ENCODE measurements at regions not wholly inside any gene's neighbourhood (a gene's known extent, or its start where the extent isn't known, plus 50 kb on each side); places are given as distances from the start of the nearest gene placed in this dataset.

DNA sequence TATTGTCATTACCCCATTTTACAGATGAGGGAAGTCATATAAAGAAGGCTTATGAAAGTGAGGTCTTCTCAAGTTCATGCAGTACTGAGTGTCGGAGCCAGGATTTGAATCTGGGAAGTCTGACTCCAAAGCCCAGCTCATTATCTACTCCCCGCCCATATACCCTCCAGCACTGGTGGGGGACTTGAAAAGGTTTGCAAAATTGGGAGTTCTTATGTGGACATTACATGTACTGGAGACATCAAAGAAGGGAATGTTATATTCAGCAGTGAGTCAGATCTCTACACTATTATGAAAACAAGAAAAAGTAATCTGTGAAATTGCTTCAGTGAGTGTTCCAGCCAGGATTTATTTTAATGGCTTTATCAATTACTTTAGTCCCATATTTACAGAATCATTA is 185.2 kb upstream of the CADPS start (continued):
- TF ChIP-seq YY1 (IDR thresholded peaks at IDR 0.05) (no peak), HNF4G (IDR thresholded peaks at IDR 0.05) (no peak), FOXA2 (IDR thresholded peaks at IDR 0.05) (no peak), RAD21 (IDR thresholded peaks at IDR 0.05) (no peak)

DNA sequence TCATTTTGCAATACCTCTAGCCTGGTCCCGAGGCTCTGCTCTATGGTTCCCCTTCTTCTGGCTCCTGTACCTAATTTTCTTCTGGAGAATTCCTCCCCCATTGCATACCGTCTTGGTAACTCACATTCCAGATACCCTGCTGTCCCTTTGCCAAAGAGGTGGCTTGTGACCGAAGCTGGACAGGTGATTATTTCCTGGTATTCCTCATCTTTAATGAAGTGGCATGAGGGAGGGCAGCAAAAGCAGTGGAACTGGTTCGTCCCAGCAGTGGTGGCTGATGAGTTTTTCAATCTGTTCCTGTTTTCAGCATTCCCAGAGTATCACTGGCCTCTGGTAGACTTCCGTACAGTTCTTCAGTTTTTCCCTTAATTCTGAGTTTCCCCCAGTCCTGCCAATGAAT is 186.2 kb upstream of the CADPS start:
- no peaks in the 10 kb centered on the region for H3K36me3 ChIP-seq (ENCODE audit: control insufficient read depth in 4 of 4, insufficient read depth in 3 of 4, low read depth in 1 of 4, low read length in 3 of 4)
- TF ChIP-seq FOXA1 (IDR thresholded peaks at IDR 0.05), result no peak
- H3K4me1 ChIP-seq (ENCODE audit: control insufficient read depth in 4 of 4, insufficient read depth in 4 of 4, low read length in 3 of 4), result no peaks in the 10 kb centered on the region
- H3K9me3 ChIP-seq (ENCODE audit: control insufficient read depth in 4 of 4, low read length in 3 of 4), result peaks cover 0 to 3% (median 0%) of the 10 kb centered on the region in 4 donors
- no peak overlapping the region for H3K27ac ChIP-seq (ENCODE audit: low read depth in 1 of 2, low read length in 2 of 2)
- no peak overlapping the region for H3K9ac ChIP-seq (ENCODE audit: low read depth in 1 of 2, low read length in 2 of 2)
- no peak for DNase-seq (ENCODE audit: low spot score)
- WGBS, result 52% methylated on average over 5 of the region's 5 CpGs
- no peak overlapping the region for H3K4me3 ChIP-seq (ENCODE audit: low read depth in 1 of 3, low read length in 3 of 3)
- H3K27me3 ChIP-seq (ENCODE audit: control insufficient read depth in 4 of 4, insufficient read depth in 4 of 4, low read length in 3 of 4), result peaks cover 0 to 6% (median 0%) of the 10 kb centered on the region in 4 donors

DNA sequence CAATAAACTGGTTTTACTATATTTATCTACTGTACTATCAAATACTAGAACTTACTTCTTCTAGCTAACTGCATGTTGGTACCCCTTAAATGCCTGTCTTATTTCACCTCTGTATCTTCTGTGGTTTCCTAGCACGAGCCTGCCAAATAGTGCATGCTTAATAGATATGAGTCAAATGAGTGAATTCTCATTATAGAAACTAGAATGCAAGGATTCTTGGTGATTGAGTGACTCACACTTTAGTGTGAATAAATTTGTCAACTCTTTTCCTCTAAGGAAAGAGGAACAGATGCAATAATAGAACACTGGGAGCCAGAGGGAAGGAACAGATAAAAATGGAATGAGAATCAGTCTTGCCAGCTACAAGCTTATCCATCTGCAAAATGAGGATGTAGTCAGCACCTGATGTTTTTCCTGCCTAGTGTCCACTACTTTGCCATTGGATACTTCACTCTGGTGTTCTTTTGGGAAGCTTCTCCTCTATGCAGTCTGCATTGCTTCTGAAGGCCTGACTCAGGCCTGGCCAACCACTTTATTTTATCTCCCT is 189.1 kb upstream of the CADPS start:
- Histone ChIP-seq H3K9me3 (ENCODE audit: control insufficient read depth in 4 of 4, low read length in 3 of 4) (peaks cover 0 to 3% (median 0%) of the 10 kb centered on the region in 4 donors), H3K4me3 (ENCODE audit: low read depth in 1 of 3, low read length in 3 of 3) (no peak overlapping the region), H3K27me3 (ENCODE audit: control insufficient read depth in 4 of 4, insufficient read depth in 4 of 4, low read length in 3 of 4) (peaks cover 0 to 6% (median 0%) of the 10 kb centered on the region in 4 donors), H3K9ac (ENCODE audit: low read depth in 1 of 2, low read length in 2 of 2) (no peak overlapping the region), H3K4me1 (ENCODE audit: control insufficient read depth in 4 of 4, insufficient read depth in 4 of 4, low read length in 3 of 4) (no peaks in the 10 kb centered on the region), H3K27ac (ENCODE audit: low read depth in 1 of 2, low read length in 2 of 2) (no peak overlapping the region), H3K36me3 (ENCODE audit: control insufficient read depth in 4 of 4, insufficient read depth in 3 of 4, low read depth in 1 of 4, low read length in 3 of 4) (no peaks in the 10 kb centered on the region)
- TF ChIP-seq, protein P1, sequence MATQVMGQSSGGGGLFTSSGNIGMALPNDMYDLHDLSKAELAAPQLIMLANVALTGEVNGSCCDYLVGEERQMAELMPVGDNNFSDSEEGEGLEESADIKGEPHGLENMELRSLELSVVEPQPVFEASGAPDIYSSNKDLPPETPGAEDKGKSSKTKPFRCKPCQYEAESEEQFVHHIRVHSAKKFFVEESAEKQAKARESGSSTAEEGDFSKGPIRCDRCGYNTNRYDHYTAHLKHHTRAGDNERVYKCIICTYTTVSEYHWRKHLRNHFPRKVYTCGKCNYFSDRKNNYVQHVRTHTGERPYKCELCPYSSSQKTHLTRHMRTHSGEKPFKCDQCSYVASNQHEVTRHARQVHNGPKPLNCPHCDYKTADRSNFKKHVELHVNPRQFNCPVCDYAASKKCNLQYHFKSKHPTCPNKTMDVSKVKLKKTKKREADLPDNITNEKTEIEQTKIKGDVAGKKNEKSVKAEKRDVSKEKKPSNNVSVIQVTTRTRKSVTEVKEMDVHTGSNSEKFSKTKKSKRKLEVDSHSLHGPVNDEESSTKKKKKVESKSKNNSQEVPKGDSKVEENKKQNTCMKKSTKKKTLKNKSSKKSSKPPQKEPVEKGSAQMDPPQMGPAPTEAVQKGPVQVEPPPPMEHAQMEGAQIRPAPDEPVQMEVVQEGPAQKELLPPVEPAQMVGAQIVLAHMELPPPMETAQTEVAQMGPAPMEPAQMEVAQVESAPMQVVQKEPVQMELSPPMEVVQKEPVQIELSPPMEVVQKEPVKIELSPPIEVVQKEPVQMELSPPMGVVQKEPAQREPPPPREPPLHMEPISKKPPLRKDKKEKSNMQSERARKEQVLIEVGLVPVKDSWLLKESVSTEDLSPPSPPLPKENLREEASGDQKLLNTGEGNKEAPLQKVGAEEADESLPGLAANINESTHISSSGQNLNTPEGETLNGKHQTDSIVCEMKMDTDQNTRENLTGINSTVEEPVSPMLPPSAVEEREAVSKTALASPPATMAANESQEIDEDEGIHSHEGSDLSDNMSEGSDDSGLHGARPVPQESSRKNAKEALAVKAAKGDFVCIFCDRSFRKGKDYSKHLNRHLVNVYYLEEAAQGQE (IDR thresholded peaks at IDR 0.05), result no peak
- TF ChIP-seq, protein P2, sequence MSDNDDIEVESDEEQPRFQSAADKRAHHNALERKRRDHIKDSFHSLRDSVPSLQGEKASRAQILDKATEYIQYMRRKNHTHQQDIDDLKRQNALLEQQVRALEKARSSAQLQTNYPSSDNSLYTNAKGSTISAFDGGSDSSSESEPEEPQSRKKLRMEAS (IDR thresholded peaks at IDR 0.05), result no peak
- TF ChIP-seq HNF4A (conservative IDR thresholded peaks at IDR 0.05) (no peak), EGR1 (IDR thresholded peaks at IDR 0.05; ENCODE audit: low read depth in 2 of 2) (no peak), YY1 (IDR thresholded peaks at IDR 0.05) (no peak), HNF4G (IDR thresholded peaks at IDR 0.05) (no peak), RXRA (IDR thresholded peaks at IDR 0.05) (no peak), JUND (IDR thresholded peaks at IDR 0.05) (no peak)
- TF ChIP-seq, protein P3, sequence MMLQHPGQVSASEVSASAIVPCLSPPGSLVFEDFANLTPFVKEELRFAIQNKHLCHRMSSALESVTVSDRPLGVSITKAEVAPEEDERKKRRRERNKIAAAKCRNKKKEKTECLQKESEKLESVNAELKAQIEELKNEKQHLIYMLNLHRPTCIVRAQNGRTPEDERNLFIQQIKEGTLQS (IDR thresholded peaks at IDR 0.05), result no peak
- TF ChIP-seq, protein P4, sequence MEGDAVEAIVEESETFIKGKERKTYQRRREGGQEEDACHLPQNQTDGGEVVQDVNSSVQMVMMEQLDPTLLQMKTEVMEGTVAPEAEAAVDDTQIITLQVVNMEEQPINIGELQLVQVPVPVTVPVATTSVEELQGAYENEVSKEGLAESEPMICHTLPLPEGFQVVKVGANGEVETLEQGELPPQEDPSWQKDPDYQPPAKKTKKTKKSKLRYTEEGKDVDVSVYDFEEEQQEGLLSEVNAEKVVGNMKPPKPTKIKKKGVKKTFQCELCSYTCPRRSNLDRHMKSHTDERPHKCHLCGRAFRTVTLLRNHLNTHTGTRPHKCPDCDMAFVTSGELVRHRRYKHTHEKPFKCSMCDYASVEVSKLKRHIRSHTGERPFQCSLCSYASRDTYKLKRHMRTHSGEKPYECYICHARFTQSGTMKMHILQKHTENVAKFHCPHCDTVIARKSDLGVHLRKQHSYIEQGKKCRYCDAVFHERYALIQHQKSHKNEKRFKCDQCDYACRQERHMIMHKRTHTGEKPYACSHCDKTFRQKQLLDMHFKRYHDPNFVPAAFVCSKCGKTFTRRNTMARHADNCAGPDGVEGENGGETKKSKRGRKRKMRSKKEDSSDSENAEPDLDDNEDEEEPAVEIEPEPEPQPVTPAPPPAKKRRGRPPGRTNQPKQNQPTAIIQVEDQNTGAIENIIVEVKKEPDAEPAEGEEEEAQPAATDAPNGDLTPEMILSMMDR (IDR thresholded peaks at IDR 0.05; ENCODE audit: low read depth, low read length, missing input control), result no peak
- TF ChIP-seq, protein P5, sequence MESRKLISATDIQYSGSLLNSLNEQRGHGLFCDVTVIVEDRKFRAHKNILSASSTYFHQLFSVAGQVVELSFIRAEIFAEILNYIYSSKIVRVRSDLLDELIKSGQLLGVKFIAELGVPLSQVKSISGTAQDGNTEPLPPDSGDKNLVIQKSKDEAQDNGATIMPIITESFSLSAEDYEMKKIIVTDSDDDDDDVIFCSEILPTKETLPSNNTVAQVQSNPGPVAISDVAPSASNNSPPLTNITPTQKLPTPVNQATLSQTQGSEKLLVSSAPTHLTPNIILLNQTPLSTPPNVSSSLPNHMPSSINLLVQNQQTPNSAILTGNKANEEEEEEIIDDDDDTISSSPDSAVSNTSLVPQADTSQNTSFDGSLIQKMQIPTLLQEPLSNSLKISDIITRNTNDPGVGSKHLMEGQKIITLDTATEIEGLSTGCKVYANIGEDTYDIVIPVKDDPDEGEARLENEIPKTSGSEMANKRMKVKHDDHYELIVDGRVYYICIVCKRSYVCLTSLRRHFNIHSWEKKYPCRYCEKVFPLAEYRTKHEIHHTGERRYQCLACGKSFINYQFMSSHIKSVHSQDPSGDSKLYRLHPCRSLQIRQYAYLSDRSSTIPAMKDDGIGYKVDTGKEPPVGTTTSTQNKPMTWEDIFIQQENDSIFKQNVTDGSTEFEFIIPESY (IDR thresholded peaks at IDR 0.05), result no peak
- no peak for DNase-seq (ENCODE audit: low spot score)
- whole genome bisulfite sequencing, result 63% methylated on average over 1 of the region's 1 CpG

Measured in liver (tissue), 8 donors.